Skeletal muscle cell (primary cell): ENCODE measurements at regions not wholly inside any gene's neighbourhood (a gene's known extent, or its start where the extent isn't known, plus 50 kb on each side); places are given as distances from the start of the nearest gene placed in this dataset.

Source experiments
- DNase-seq: peaks from one replicate; pipeline ENCODE4 v3.0.0-alpha.2; 2010; ENCODE audit warnings: low read depth
- H3K4me3 ChIP-seq: 2 replicates; pipeline ENCODE4 v1.5.1; 2011; ENCODE audit warnings: low read depth, mild to moderate bottlenecking, control low read depth, low read length, moderate library complexity

DNA sequence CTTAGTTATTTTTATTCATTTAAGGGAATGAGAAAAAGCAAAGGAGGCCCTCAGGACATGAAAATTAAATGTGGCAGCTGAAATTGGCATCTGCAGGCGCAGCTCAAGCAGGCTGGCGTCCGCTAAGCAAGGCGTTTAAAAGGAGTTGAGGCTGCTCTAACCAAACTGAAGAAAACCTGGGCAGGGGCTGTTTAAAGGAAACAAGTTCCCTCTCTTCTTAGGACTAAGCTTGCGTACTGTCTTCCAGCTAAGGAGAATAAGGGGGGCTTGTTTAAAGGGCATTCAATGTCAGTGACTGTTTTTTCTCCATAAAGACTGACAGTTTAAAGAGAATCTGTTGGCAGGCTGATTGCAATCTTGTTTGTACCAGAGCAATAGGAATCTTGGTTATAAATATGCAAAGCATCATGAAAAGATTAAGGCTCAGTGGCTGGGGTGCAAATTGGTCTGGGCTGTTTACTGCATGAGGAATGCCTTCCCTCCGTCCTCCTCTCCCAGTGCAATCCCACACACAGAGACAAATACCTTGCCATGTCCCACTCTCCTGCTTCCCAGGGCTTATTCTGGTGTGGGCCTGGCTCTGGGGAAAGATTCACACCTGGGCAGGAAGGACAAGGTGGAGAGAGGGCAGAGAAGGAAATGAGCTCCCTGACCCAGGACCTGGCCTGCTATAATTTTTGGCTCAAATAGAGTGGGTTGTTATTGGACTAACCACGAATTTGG lies 85.9 kb upstream of the LIFR start:
- H3K4me3 ChIP-seq, result no peak overlapping the region
- no peak for DNase-seq

- no peak overlapping the region for H3K4me3 ChIP-seq
- DNase-seq, result no peak
Measured at GRCh38 chr5:38643616-38644015, 87.2 kb upstream of the LIFR start.

GRCh38 chr5:38645508-38645907 lies 89.1 kb upstream of the LIFR start:
- peak; percentile 16 for DNase-seq
- H3K4me3 ChIP-seq, result no peak overlapping the region

DNA sequence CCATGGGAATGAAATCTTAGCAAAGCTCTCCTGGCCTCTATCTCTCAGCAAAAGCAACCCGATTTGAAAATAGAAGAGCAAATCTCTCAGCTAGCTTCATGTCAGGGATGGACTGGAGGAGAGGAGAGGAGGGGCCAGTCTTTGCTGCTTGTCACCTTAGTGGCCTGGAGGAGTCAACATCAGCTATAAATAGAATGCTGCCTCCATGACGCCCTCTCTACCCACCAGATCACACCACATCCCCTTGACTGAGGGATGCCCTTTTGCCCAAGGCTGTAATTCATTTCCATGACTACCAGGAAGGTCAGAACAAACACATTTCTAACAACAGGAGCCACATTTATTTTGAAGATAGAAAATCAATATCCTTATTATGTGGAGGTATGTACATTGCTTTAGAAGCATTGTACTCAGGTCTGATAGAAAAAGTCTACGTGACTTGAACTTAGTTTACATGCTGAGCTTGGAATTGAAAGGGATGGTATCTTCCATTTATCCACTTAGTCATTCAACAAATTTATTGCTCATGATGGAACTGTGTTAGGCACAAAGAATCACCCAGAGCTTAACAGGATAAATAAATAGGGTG lies 92.4 kb upstream of the LIFR start:
- H3K4me3 ChIP-seq, result no peak overlapping the region
- no peak for DNase-seq

DNA sequence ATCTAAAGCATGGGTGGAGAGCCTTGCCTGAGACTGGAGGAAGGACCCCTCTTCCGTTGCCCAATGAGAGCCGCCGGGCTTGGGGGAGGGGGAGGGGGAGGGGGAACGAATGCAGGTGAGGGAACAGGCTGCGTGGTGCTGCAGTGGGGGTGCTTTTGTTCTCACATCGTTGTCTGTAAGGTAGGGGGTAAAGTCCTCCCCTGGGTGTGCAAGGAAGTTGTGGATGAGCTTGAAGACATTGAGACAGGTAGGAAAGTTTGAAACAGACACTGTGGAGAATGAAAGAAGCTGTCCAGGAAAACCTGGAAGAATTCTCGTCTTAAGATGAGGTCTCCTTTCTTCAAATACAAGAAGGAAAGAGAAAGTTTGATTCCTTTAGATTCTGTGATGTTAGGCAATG lies 94.1 kb upstream of the LIFR start:
- DNase-seq, result no peak
- H3K4me3 ChIP-seq, result no peak overlapping the region

DNA sequence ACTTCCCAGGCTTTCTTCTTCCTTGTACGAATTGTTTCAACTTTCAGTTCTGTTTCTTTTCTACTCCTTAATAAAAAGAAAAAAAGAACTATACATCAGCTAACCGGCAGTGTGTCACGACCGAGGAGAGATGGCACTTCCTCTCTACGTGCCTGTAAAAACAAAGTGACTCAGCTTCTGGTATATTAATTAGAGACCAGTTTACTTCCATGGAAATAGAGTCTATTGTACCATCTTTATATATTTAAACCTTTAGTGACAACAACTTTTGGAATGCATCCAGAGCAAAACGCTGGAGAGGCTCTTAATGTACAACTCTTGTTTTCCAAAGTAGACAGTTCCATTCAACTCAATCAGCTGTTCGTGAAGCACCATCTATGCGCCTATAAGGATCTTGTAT lies 94.5 kb upstream of the LIFR start:
- no peak for DNase-seq
- peak overlapping the region; percentile 12 for H3K4me3 ChIP-seq

DNA sequence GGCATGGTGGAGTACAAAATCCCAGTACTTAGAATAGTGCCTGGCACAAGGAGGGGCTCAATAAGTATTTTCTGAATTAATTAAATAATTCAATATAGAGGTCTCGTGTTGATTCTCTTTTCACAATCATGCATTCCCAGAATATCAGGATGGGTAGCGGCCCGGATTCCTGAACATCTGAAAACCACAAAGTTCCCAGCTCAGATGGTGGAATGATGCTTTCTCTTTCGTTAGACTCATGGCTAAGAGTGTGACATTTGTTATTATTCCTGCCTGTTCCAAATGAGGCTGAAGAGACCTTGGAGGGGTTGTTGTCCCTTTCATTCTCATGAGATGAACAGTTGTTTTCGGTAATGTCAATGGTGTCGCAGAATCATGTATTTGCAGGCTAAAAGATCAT lies 95.4 kb upstream of the LIFR start:
- DNase-seq, result no peak
- H3K4me3 ChIP-seq, result no peak overlapping the region

GRCh38 chr5:38653389-38653788 lies 96.9 kb upstream of the LIFR start:
- no peak for DNase-seq
- no peak overlapping the region for H3K4me3 ChIP-seq

- no peak for DNase-seq
- H3K4me3 ChIP-seq, result no peak overlapping the region
Measured at GRCh38 chr5:38655691-38656090, 99.2 kb upstream of the LIFR start.

DNA sequence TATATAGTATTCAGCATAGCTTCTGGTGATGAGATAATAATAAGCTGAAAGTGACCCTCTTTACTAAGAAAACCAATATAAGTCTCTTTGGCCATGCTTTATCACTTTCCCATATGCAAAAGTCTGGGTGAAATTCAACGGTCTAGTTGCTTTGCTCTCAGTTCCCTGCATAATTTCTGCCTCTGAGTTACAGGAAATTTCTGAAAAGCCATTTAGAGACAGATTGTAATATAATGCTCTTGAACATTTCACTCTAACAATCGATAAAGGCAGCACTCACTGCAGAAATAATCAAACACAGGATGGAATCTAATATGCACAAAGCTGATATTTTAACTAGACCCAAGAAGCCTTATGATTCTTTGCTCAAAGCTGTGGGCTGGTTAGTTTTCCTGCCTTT lies 100.1 kb upstream of the LIFR start:
- no peak for DNase-seq
- H3K4me3 ChIP-seq, result no peak overlapping the region

GRCh38 chr5:38657020-38657419 lies 100.6 kb upstream of the LIFR start:
- DNase-seq, result no peak
- no peak overlapping the region for H3K4me3 ChIP-seq

- H3K4me3 ChIP-seq, result no peak overlapping the region
- DNase-seq, result no peak
Measured at GRCh38 chr5:38660194-38660668, 103.8 kb upstream of the LIFR start.

DNA sequence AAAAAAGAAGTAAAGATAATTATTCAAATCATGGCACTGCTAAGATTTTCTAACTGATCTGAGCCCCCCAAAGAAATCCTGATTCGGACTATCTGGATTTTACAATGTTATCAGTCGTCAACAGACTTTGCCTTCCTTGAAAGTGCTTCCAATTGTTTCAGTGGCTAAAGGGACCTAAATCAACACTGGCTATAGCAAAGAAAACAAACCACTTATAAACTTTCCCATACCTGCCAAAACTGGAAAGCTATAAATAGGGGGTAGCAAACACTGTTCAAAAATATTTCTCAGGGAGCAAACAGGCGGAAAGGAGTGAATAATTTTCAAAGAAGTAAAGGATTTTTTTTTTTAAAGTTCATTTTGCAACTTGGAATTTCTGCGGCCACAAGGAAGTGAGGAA lies 105.6 kb upstream of the LIFR start:
- H3K4me3 ChIP-seq, result no peak overlapping the region
- DNase-seq, result no peak

- H3K4me3 ChIP-seq, result no peak overlapping the region
- no peak for DNase-seq
Measured at GRCh38 chr5:38663249-38663648, 106.8 kb upstream of the LIFR start.

DNA sequence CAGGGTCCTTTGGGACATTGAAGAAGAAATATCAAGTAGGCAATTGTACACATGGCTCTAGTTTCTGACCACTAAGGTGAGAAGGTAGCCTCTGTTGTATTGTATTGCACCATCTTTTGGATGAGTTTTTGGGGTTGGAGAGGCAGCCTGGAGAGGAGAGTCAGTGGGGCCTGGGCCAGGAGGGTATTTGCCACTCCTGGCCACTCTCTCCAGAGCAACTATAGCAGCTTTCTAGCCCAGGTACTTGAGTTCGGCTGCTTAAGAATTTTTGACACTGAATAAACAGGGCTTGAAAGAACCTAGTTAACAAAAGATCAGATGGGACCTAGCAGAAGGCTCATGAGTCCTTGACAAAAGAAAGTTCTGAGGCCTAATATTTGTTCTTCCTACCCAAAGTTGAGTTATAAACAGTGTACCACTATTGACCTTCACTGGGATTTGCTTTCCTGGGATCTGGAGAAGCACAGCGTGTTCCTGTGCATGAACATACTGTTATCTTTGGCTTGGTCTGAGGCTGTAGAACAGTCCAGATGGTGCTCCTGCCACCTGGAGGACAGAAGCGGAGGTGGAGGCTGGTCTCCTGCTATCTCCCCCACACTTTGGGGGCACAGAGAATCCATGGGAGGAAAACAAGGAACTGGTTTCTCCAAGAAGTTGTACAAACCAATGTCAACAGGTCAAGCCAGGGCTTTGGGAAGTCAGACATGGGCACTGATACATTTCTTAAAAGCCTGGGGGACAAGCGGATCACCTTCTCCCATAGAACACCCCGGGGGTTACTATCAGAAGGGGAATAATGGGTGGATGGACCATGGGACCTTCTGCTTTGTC lies 110.4 kb upstream of the LIFR start:
- DNase-seq, result peak; percentile 64
- no peak overlapping the region for H3K4me3 ChIP-seq

GRCh38 chr5:38667499-38667776 lies 111.0 kb upstream of the LIFR start:
- H3K4me3 ChIP-seq, result no peak overlapping the region

GRCh38 chr5:38669361-38669880 lies 113.0 kb upstream of the LIFR start:
- H3K4me3 ChIP-seq, result no peak overlapping the region
- DNase-seq, result no peak

More at GRCh38 chr5:38667499-38667776, 111.0 kb upstream of the LIFR start:
- DNase-seq, result no peak

GRCh38 chr5:38670066-38670465 lies 113.6 kb upstream of the LIFR start:
- DNase-seq, result no peak
- H3K4me3 ChIP-seq, result no peak overlapping the region

- peak; percentile 95 for DNase-seq
- no peak overlapping the region for H3K4me3 ChIP-seq
Measured at GRCh38 chr5:38670878-38671277, 114.4 kb upstream of the LIFR start.

DNA sequence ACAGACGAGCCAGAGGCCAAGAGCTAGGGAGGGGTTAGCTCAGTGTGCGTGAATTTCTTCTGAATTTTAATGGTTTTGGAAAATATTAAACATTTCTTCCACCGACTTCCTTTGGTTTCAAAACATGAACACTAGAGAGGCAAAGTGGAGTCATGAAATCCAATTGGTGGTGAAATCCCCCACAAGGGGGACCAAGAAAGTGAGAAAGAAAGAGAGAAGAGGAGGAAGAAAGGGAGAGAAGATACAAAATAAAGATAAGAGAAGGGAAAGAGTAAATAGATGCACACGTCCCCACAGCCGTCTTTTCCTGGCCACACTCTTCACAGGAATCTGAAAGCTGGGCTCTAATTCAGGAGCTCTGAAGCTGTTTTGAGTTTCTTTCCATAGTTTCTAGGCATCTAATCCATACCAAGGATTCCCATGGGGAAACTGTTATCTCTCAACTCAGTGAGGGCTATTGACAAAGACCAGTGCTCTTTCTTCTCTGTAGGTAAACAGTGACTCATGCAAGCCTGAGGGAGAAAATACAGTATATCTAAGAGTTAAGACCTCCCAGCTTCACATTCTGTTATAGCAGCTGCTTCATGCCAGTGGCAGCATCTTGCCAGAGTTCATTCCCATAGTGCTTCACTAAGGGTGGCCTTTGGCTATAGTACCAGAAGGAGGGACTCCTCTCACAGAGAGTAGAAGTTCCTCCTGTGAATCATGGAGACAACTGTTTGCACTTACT lies 115.8 kb upstream of the LIFR start:
- no peak overlapping the region for H3K4me3 ChIP-seq
- DNase-seq, result peak; percentile 83
